ENCODE measurements at regions not wholly inside any gene's neighbourhood (a gene's known extent, or its start where the extent isn't known, plus 50 kb on each side); places are given as distances from the start of the nearest gene placed in this dataset.

- intact Hi-C loops (cut with DNase I), result loop anchor here (5.0 to 10.0 kb wide), 6 partner anchors 125 to 257 kb away; no protein-coding TSS in a partner anchor
- TF ChIP-seq CTCF (IDR thresholded peaks at IDR 0.05), result no peak
- no peak for TF ChIP-seq POLR2A (IDR thresholded peaks at IDR 0.05)
Observed at GRCh38 chr3:160159806-160160205, 65.4 kb upstream of the C3orf80 start.

DNA sequence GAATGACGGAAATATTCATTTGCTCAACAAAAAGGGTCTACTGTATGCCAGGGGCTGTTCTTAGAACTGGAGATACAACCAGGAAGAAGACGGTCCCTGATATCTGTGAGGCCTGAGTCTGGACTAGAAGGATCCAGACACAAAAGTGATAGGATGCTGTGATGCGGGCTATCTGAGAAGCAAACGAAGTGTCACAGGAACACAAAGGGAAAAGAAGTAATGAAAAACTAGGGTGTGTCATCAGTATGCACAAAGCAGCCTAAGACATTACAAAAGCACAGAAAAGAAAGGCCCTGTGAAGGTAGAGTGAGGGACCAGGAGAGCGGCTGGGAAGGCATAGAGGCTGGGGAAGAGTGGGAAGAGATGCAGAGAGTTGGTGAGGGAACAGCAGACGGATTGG is 63.3 kb upstream of the C3orf80 start:
- H3K27me3 ChIP-seq, result peaks cover 0 to 4% (median 0%) of the 10 kb centered on the region in 9 donors
- no peaks in the 10 kb centered on the region for H3K4me1 ChIP-seq

More at GRCh38 chr3:160159806-160160205, 65.4 kb upstream of the C3orf80 start:
- no peak overlapping the region for H3K27ac ChIP-seq
- no peaks in the 10 kb centered on the region for H3K36me3 ChIP-seq
- DNase-seq (no peak), ATAC-seq (no peak)
- H3K9me3 ChIP-seq, result no peaks in the 10 kb centered on the region
- WGBS, 4 donors, result 77 to 91% (median 88%) methylated on average over 3 of the region's 3 CpGs
- no peaks in the 10 kb centered on the region for H3K4me1 ChIP-seq
- peaks cover 0 to 4% (median 0%) of the 10 kb centered on the region in 9 donors for H3K27me3 ChIP-seq
- no peak overlapping the region for H3K4me3 ChIP-seq

DNA sequence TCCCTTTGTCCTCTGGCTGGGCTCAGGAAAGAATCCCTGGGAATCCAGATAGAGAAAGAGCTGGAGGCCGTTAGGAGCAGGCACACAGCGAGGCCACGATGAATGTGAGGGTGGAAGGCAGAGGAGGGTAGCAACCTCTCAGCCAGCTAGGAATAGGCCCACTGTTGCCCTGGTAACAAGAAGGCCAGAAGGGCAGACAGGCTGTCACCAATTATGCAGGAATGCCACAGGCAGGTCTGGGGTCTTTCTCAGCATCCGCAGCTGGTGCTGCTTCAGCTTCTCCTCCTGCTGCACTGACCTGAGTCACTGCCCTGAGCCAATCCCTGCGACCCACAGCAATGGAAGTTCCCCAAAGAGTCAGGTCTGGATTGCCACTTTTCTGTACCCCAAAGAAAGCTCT is 62.8 kb upstream of the C3orf80 start:
- DNase-seq (no peak), ATAC-seq (no peak)
- Histone ChIP-seq H3K36me3 (no peaks in the 10 kb centered on the region), H3K27me3 (peaks cover 0 to 4% (median 0%) of the 10 kb centered on the region in 9 donors), H3K27ac (no peak overlapping the region), H3K4me3 (no peak overlapping the region), H3K9me3 (no peaks in the 10 kb centered on the region), H3K4me1 (no peaks in the 10 kb centered on the region)
- no peak for TF ChIP-seq CTCF (IDR thresholded peaks at IDR 0.05)
- no peak for TF ChIP-seq POLR2A (IDR thresholded peaks at IDR 0.05)
- intact Hi-C loops (cut with DNase I), result loop anchor here (2.0 to 10.0 kb wide), 7 partner anchors 128 to 255 kb away; no protein-coding TSS in a partner anchor
- 51 to 67% (median 59%) methylated on average over 5 of the region's 5 CpGs for WGBS, 4 donors

More for the DNA sequence above, 63.3 kb upstream of the C3orf80 start:
- DNase-seq (no peak), ATAC-seq (no peak)
- no peak for TF ChIP-seq POLR2A (IDR thresholded peaks at IDR 0.05)
- TF ChIP-seq CTCF (IDR thresholded peaks at IDR 0.05), result no peak
- H3K36me3 ChIP-seq, result no peaks in the 10 kb centered on the region
- H3K27ac ChIP-seq, result no peak overlapping the region
- WGBS, 4 donors, result 82 to 86% (median 84%) methylated on average over 6 of the region's 6 CpGs
- intact Hi-C loops (cut with DNase I), result loop anchor here (2.0 to 10.0 kb wide), 7 partner anchors 127 to 255 kb away; no protein-coding TSS in a partner anchor
- no peak overlapping the region for H3K4me3 ChIP-seq
- H3K9me3 ChIP-seq, result no peaks in the 10 kb centered on the region

DNA sequence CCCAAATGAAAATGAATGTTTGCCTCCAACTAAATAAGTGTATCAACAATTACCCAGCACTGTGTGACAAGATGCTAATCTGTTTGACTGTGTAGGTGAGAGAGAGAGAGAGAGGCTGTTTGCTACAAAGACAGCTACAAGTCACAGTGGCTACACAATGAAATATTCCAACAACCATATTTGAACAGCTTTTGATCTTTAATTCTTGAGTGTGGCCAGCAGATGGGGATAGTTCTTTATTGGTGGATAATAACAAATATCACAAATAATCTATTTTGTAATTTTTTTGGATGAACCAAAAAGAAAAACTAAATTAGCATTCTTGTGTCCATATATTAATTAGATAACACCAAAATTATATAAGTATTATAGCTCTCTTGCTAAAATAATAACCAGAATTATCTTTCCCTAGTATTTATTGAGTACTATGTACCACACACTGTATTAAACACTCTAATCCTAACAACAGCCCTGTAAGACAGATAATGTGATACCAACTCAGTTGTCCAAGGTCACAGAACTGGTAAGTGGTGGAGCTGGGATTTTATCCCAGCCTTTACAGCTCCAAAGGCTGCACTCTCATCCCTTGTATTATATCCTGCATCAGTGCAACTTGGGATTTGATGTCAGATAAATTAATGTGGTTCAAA is 61.9 kb upstream of the C3orf80 start:
- Histone ChIP-seq H3K9me3 (no peaks in the 10 kb centered on the region), H3K27me3 (peaks cover 0 to 4% (median 0%) of the 10 kb centered on the region in 9 donors), H3K4me1 (no peaks in the 10 kb centered on the region), H3K4me3 (no peak overlapping the region), H3K36me3 (no peaks in the 10 kb centered on the region), H3K27ac (no peak overlapping the region)
- no peak for ATAC-seq
- TF ChIP-seq POLR2A (IDR thresholded peaks at IDR 0.05) (no peak), CTCF (IDR thresholded peaks at IDR 0.05) (peak in 11 of 12 donors; percentile 20 to 63 (median 49))
- DNase-seq, result no peak
- intact Hi-C loops (cut with DNase I), result loop anchor here (1.0 to 10.0 kb wide), 8 partner anchors 129 to 254 kb away; no protein-coding TSS in a partner anchor
